NCI-H1105 treated with DMSO at 0.1 percent for 48 hours (cell line): ENCODE measurements at regions not wholly inside any gene's neighbourhood (a gene's known extent, or its start where the extent isn't known, plus 50 kb on each side); places are given as distances from the start of the nearest gene placed in this dataset.

Source experiments
- DNase-seq: peaks from one replicate; lab custom pipeline; 2025; lab: John Stamatoyannopoulos, UW

DNA sequence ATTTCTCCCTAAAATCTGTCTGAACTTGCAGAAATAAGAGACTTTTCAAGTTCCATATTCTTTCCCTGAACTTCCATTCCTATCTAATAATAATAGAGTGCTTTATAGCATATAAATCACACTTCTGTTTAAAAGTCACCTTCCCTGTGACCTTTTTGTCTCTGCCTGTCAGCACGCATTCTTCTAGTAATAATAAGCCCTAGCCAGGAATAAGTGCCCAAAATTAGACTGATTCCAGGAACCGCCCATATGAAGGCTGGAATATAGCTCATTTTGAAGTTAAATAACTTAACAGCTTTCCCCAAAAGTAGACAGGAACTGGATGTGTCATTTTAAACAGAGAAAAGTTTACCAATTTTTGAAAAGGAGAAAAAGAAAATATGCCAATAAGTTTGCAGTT lies 576.5 kb downstream of the EPHA4 start:
- DNase-seq, result no peak

DNA sequence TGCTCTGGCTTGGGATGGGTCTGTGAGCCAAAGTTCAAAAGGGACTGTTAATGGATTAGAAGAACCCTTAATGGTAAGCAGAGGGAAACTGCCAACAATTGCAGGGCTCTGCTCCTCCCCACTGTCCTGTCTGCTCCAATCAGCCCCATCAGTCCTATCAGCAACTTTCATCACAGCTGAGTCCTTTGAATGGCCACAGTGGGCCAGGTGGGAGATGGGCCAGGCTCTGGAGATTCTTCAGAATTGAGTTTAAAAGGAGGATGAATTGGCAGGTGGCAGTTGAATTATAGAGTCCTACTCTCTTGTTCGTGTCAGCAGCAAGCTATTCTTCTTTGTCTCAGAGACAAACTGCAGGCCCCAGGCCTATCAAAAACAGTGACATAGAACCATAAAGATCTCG lies 573.9 kb downstream of the EPHA4 start:
- no peak for DNase-seq

DNA sequence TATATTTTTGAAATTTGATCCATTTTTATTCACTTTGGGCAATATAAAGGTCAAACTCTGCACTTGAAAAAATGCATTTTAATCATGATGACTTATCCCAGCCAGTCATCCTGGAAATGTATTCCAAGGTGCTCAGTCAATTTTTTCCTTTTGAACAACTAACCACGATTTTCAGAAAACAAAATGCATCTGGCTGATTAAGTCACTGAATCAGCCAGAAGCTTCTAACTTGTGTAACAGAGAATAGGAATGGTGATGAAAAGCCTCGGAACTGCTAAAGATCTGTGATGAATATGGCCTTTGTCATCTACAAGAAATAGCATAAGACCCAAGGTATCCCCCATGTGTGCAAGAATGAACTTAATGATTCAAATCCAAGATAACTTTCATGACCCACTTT lies 572.7 kb downstream of the EPHA4 start:
- no peak for DNase-seq

DNA sequence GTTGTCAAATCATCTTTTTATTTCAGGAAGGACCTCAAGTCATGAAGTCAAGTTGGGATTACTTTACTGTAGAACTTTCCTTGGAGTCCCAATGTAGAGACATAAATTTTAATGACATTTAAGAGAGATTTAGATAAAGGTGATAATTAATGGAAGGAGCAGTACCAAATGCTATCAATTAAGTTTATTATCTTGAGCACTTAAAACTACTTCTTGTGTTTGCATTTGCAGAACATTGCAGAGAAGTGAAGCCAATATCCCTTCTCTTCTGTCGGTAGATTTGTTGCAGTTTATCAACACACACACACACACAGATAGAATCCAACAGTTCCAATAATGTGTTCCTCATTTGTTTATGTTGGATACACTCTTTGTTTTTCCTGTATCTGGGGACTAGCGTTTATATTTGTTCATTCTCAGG lies 570.7 kb downstream of the EPHA4 start:
- DNase-seq, result no peak

DNA sequence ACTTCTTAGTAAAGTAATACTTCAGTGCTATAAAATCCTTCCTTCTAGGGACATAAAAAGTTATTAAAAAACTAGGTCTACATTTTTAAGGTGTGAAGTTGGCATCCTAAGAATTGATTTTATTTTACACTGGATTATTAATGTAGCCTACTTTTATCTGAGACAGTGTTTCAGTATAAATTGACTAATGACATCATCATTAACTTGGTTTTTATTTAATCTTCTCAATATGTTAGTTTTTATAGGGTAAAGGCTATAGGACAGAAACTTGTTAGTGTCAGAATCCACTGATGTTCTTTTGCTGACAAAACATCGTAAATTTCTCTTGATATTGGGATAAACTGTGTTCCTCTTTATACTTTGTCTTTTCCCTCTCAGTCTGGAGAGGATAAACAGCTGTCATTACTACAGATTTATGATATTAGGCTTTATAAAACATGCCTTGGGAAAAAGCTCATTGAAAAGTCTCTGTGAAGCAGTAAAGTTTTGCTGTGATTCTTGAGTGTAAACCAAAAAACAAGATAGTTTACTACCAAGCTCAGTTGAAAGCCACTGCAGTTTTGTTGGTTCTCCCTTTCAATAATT lies 569.9 kb downstream of the EPHA4 start:
- DNase-seq, result no peak

DNA sequence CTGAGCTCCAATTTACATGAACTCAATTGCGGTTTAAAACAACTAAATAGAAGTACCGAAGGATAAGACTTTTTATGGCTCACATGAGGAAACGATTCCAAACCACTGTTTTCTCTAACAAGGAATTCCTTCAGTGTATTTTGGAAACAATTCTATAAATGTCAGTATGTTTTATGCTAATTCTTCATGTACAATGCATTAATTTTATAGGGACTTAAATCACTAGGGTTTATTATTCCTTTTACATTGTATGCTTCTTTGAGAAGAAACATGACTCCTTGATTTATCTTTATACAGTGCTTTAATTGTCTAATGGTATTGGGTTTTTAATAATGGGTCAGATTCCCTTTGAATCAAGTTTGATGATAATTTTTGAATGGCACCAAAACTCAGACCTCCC lies 566.8 kb downstream of the EPHA4 start:
- DNase-seq, result no peak

DNA sequence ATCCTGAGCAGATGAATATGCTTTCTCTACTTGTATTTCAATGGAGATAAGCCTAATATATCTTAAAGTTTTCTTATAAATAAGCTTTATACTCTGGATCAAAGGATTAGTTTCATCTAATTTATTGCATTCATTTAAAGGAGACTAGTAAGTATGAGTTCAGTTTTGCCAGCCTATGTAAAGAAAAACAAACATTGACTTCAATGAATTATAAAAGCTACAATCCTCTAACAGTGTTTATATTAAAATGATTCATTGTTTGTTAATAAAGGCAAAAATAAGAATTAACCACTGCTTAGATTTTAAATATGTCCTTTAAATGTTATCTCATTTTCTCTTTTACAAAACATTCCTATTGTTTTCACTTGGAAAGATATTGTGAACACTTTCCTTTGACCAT lies 566.0 kb downstream of the EPHA4 start:
- no peak for DNase-seq

DNA sequence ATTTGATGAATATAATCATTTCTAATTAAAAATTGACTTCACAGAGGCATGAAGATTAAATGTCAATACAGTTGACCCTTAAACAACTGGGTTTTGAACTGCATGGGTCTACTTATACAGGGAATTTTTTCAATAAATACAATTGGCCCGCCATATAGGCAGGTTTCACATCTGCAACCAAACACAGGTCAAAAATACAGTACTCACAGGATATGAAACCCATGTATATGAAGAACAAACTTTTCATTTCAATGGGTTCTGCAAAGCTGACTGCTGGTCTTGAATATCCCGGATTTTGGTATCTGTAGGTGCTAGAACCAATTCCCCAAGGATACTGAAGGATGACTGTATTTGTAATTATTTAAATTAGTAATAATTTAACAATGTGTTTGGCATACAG lies 555.6 kb downstream of the EPHA4 start:
- DNase-seq, result no peak

DNA sequence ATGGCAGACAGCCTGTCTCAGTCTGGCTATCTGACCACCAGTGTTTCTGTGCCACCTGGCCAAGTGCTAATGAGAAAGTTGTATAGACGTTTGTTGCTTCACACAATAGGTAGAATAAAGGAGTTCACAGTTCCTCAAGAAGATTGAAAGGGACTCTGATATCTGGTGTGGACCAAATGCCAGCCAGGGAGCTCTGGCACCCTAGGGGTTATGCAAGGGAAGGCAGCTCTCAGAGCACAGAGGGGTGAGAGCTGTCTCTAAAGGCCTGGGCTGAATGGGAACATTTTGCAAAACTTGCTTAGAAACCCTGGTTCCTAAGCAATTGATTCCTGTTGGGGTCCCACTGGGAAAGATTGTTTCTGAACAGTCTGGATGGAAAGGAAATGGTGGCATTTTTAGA lies 553.8 kb downstream of the EPHA4 start:
- no peak for DNase-seq

DNA sequence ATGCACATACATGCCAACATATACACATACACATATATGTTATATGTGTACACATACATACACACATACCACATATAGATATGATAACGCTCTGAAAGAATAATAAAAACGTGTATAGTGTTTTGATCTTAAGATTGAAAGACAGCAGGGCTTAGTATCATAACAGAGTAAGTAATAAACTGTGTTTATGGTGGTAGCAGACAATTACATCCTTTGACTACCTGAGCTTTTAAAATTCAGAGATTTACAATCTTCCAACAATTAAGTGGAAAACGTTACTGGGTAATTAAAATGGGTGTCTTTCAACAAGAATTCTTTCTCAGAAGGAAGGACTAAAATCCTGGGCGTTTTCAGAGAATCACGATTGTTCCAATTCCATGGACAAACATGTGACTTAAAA lies 552.4 kb downstream of the EPHA4 start:
- DNase-seq, result no peak

DNA sequence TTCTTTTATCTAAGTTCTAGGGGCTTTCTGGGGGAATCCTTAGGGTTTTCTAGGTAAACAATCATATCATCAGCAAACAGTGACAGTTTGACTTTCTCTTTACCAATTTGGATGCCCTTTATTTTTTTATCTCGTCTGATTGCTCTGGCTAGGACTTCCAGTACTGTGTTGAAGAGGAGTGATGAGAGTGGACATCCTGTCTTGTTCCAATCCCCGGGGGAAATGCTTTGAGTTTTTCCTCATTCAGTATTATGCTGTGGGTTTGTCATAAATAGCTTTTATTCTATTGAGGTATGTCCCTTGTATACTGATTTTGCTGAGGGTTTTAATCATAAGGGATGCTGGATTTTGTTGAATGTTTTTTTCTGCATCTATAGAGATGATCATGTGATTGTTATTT lies 549.5 kb downstream of the EPHA4 start:
- DNase-seq, result no peak

DNA sequence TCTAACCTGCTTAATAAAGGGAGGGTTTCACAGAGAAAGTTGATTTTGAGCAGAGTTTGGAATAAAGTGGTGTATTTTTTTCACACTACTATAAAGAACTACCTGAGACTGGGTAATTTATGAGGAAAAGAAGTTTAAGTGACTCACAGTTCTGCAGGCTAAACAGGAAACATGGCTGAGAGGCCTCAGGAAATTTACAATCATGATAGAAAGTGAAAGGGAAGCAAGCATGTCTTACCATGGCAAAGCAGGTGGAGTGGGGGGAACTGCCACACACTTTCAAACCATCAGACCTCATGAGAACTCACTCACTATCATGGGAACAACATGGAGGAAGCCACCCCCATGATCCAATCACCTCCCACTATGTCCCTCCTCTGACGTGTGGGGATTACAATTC lies 546.7 kb downstream of the EPHA4 start:
- DNase-seq, result no peak

DNA sequence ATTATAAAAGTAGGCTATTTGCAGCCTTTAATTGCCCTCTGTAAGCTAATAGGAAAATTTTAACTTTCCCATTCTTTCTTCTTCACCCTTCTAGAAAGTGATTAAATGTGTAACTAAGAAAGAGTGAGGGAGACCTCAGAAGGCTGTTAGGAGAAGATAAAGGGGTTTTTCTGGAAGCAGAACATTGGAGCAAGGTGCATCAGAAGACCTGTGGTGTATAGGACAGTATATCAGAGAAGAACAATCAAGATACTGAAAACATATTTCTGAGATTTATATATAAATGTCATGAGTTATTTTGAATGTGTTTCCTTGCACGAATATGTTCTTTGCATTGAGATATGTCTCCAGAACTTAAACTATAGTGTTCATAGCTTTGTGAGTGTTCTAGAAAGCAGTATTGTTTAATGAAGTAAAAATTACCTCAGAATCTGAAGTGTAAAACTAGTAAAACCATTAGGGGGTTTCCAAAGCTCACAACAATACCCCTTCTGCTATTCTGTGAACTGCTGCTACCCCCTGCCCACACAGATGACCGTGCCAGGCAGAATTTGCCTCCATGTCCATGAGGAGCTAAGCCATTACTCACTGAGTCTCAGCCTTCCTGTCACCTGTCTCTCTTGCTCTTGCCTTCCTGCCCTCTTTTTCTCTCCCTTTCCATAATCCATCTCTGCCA lies 537.9 kb downstream of the EPHA4 start:
- no peak for DNase-seq

DNA sequence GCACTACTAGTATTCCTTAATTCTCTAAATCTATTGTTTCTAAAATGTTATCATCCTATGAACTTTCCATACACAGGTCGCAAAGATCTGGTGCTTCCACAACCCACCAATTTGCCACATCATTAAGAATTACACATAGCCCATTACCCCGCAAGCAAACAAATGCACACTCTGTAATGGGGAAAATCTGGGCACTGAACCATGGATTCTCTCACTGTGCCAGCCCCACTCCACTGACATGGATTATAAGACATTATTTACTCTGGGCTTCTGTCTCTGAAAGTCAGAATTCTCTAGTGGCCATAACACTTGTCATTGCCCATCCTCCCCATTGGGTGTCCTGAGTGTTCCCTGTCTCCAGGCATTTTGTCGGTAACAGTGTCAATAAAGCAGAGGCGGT lies 537.1 kb downstream of the EPHA4 start:
- no peak for DNase-seq

DNA sequence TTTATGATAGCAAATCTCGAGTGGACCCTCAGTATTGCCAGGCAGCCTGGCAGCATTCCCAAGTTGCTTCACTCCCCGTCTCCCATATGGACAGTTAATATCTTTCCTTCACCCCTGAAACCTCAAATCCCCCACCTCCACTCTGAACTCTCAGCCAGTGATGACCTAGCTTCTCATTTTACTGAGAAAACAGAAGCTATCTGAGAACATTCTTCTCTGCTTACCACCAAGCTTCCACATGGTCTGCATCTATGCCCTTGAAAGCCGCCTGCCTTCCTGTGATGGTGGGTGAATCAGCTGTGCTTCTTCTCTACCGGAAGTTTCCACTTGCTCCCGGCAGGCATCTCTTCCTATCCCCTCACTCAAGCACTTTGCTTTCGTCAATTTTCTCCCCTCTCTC lies 529.2 kb downstream of the EPHA4 start:
- DNase-seq, result no peak

DNA sequence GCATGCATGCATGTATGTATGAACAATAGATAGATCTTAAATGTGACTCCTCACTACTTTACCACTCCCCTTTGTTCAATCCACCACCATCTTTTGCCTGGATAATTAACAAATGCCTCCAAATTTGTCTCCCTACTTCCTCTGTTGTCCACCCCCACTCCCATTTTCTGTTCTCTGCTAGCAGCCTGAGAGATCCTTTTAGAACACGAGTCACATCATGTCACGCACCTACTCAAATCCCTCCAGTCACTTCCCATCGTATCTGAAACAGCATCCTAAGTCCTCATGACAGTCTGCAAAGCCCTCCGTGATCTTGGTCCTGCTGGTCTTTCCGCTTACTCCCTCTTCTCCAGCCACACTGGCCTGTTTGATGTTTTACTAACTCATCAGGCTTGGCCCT lies 527.3 kb downstream of the EPHA4 start:
- DNase-seq, result no peak

DNA sequence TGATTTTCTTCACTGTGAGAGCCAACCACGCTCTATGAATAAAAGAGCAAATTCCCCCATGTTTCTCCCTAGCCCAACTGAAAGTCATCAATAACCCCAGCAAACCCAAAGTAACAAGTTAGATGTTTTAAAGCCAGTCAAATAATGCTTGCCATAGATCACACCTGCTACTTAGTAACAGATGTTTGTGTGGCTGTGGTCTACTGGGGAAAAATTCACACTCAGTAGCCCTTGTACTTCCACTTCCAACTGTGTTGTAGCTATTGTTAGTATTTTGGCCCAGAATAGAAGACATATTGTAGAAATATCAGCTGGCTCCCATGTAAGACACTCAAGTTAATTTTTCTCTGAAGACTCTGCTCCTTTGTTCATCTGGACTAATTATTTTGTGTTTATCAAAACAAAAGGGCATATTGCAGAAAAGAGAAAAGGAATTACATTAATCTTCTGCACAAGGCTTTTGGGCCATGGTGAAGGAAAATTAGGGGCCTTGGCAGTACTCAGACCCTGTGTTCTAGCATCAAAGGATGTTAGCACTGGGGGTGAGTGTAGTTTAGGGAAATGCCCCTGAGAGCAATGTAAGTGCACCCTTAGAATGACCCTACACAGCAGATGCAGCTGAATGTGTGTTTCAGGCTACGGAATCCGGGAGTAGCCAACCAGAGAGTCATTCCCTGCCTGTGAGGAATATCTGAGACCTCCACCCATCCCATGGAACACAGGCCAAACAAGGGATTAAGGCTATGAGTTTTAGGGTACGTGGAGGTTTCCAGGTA lies 521.9 kb downstream of the EPHA4 start:
- no peak for DNase-seq

DNA sequence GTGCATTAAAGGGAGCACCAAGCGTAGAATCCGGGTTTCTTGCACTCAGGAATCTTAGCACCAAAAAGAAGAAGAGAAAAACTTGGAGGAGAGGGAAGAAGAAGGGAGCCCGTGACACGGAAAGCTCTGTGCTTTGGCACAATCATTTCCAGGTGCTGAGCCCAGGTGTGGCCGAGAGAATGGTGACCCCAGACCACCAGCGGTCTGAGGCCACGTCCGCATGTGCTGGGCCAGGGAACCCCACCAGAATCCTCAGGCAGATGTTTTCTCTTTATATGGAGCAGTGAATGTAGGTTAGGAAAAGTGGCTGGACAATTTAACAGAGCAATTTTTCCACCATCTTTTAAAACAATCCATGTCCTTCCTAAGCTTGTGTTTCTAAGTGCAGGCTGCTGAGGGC lies 520.9 kb downstream of the EPHA4 start:
- no peak for DNase-seq

DNA sequence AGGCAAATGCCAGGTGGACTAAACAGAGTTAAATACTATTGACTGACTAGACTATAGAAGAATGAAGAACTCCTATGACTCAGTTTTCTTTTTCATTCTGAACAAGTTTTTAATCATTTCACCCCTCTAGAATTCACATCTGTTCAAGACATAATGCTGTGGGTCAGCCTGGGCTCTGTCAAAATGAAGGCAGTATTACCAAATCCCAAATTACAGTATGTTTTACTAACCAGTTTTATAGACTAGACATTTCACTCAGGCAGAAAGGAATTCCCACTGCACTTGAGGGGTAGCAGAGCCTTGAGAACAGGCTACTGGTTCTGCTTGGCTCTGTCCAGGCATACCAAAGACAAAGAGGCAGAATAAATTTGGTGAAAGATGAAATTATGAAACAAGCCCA lies 511.7 kb downstream of the EPHA4 start:
- DNase-seq, result no peak

DNA sequence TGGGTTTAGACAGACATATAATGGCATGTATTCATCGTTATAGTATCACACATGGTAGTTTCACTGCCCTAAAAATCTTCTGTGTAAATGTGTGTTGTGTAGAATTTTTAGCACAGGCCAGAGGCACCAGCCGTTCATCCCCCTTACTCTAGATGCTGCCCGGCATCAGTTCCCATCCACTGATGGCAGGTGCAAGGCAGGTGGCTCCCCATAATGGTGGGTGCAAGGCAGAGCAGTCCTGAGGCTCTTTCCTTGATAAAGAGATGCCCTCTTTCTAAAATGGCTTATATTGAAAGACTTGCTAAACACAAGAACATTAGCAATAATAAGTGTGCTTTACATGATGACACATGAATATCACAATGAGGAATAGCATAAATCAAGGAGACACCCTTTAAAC lies 508.5 kb downstream of the EPHA4 start:
- DNase-seq, result no peak

DNA sequence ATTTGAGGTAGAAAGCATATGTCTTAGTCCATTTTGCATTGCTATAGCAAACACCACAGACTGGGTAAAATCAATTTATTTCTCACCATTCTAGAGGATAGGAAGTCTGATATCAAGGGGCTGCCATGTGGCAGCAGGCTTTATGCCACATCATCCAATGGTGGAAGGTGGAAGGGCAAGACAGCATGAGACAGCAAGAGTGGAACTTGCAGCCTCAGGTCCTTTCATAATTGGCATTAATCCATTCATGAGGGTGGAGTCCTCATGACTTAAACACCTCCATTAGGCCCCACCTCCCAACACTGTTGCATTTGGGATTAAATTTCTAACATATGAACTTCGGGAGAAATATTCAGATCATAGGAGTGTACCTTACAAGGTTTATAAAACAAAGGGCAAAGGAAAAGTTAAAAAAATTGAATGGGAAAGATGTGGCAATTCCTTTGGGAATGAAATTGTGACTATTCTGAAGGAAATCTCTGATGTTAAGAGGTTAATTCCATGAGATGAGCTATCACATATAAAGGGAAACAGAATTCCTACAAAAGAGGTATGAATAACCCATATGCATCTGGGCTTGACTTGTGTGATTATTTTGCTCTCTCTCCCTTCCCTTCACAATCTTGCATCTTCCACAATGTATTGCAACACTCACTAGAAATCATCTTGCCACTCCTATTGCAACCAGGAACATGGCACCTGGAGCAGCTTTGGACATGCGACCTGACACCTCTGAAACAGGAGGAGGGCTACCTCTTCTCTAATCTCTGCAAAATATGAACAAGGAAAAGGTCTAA lies 507.8 kb downstream of the EPHA4 start:
- DNase-seq, result no peak

DNA sequence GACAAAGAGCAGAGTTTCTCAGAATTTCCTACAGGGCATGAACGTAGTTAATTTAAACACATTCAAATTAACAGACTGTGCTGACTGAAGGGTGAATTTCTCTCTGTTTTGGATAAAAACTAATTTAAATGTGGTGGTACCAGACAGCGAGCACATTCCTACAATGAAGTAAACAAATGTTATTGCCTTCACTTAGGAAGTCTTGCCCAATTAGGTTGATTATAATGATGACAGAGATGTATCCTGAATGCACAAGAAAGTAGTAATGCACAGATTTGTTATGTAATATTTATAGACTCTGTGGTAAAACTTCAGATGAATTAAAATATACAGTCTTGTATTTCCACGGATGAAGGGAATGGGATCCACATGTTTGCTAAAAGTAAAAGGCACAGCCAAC lies 507.2 kb downstream of the EPHA4 start:
- DNase-seq, result no peak

DNA sequence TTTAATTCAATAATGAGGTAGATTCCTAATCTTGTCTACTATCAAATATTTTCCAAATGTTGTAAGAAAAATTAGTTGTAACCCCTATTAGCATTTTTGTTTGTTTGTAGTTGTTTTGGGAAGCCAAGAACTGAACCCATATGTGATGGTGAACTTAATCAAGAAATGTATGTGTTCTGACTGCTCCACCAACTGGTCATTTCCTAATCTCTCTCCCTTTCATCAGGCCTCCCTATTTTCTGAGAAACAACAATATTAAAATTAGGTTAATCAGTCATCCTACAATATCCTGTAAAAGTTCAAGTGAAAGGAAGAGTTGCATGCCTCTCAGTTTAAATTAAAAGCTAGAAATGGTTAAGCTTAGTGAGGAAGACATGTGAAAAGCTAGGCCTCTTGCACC lies 504.0 kb downstream of the EPHA4 start:
- DNase-seq, result no peak
